Astrocyte (in vitro differentiated cells and primary cell): ENCODE measurements at regions not wholly inside any gene's neighbourhood (a gene's known extent, or its start where the extent isn't known, plus 50 kb on each side); places are given as distances from the start of the nearest gene placed in this dataset.

Source experiments
- DNase-seq: peaks from one replicate; pipeline ENCODE4 v3.0.0-alpha.2; 2010; ENCODE audit warnings: low read depth
- FAIRE-seq: peaks from 2 replicates; lab custom pipeline; 2011; peaks lifted over from hg19 to GRCh38; lab: Jason Lieb, UNC
- H2AFZ ChIP-seq: 2 replicates; pipeline ENCODE4 v1.6.0; 2012; ENCODE audit warnings: low read depth, low read length, inconsistent platforms
- H3K27ac ChIP-seq: 2 replicates; pipeline ENCODE4 v1.5.1; 2011; ENCODE audit warnings: low read depth, low read length, inconsistent platforms
- H3K27me3 ChIP-seq: 2 replicates; pipeline ENCODE4 v1.6.0; 2011; ENCODE audit warnings: low read length, inconsistent platforms; ENCODE audit not compliant: insufficient read depth
- H3K36me3 ChIP-seq: 2 replicates; pipeline ENCODE4 v1.5.1; 2011; ENCODE audit warnings: low read length, inconsistent platforms; ENCODE audit not compliant: insufficient read depth
- H3K4me1 ChIP-seq: 2 replicates; pipeline ENCODE4 v1.5.1; 2011; ENCODE audit warnings: low read length, inconsistent platforms; ENCODE audit not compliant: insufficient read depth
- H3K4me2 ChIP-seq: 2 replicates; pipeline ENCODE4 v1.6.0; 2012; ENCODE audit warnings: low read length, inconsistent platforms
- H3K4me3 ChIP-seq: 2 replicates; pipeline ENCODE4 v1.5.1; 2011; ENCODE audit warnings: low read depth, mild to moderate bottlenecking, low read length, inconsistent platforms; ENCODE audit not compliant: insufficient read depth
- H3K79me2 ChIP-seq: 2 replicates; pipeline ENCODE4 v1.6.0; 2012; ENCODE audit warnings: mild to moderate bottlenecking, low read length, inconsistent platforms; ENCODE audit not compliant: insufficient read depth
- H3K9ac ChIP-seq: 2 replicates; pipeline ENCODE4 v1.6.0; 2012; ENCODE audit warnings: mild to moderate bottlenecking, low read length, inconsistent platforms
- H3K9me3 ChIP-seq: 2 replicates; pipeline ENCODE4 v1.5.1; 2012; ENCODE audit warnings: low read depth, mild to moderate bottlenecking, low read length, inconsistent platforms; ENCODE audit not compliant: insufficient read depth
- H4K20me1 ChIP-seq: 2 replicates; pipeline ENCODE4 v1.6.0; 2012; ENCODE audit warnings: low read length, inconsistent platforms; ENCODE audit not compliant: insufficient read depth
- H3K27ac Mint-ChIP-seq: one replicate; pipeline ENCODE4 v1.8.0; 2021; ENCODE audit warnings: mild to moderate bottlenecking, mixed read lengths; ENCODE audit not compliant: unreplicated experiment
- H3K27me3 Mint-ChIP-seq: one replicate; pipeline ENCODE4 v1.8.0; 2021; ENCODE audit warnings: low read depth, mixed read lengths; ENCODE audit not compliant: unreplicated experiment
- H3K36me3 Mint-ChIP-seq: one replicate; pipeline ENCODE4 v1.8.0; 2021; ENCODE audit warnings: low read depth, mixed read lengths; ENCODE audit not compliant: unreplicated experiment
- H3K4me1 Mint-ChIP-seq: one replicate; pipeline ENCODE4 v1.8.0; 2021; ENCODE audit warnings: low read depth, mixed read lengths; ENCODE audit not compliant: unreplicated experiment
- H3K4me3 Mint-ChIP-seq: one replicate; pipeline ENCODE4 v1.8.0; 2021; ENCODE audit warnings: mild to moderate bottlenecking, moderate library complexity, mixed read lengths; ENCODE audit not compliant: unreplicated experiment
- H3K9me3 Mint-ChIP-seq: one replicate; pipeline ENCODE4 v1.8.0; 2021; ENCODE audit warnings: mild to moderate bottlenecking, mixed read lengths; ENCODE audit not compliant: unreplicated experiment
- CTCF ChIP-seq: IDR thresholded peaks from 2 replicates; pipeline ENCODE4 v1.5.1; 2011; ENCODE audit warnings: low read depth, mild to moderate bottlenecking, inconsistent platforms, low read length, moderate library complexity; ENCODE audit not compliant: insufficient read depth
- EZH2 ChIP-seq: IDR thresholded peaks from 2 replicates; pipeline ENCODE4 v1.6.1; 2012; ENCODE audit warnings: mild to moderate bottlenecking, low read length, inconsistent platforms; ENCODE audit not compliant: insufficient read depth

GRCh38 chr9:81103597-81104471, 585.5 kb downstream of the TLE1 start:
- H3K79me2 ChIP-seq: no peaks in the 10 kb centered on the region
- no peak overlapping the region for H3K4me3 Mint-ChIP-seq
- no peak overlapping the region for H3K4me2 ChIP-seq
- no peaks in the 10 kb centered on the region for H3K36me3 ChIP-seq
- no peaks in the 10 kb centered on the region for H4K20me1 ChIP-seq
- H3K4me3 ChIP-seq: no peak overlapping the region
- TF ChIP-seq CTCF: peak; percentile 53
- no peak for TF ChIP-seq EZH2
- H3K4me1 Mint-ChIP-seq: peaks cover 3% of the 10 kb centered on the region
- no peak overlapping the region for H2AFZ ChIP-seq
- no peak overlapping the region for H3K9ac ChIP-seq
- H3K9me3 Mint-ChIP-seq: no peaks in the 10 kb centered on the region
- FAIRE-seq: no peak
- no peaks in the 10 kb centered on the region for H3K36me3 Mint-ChIP-seq
- no peaks in the 10 kb centered on the region for H3K9me3 ChIP-seq
- H3K27ac ChIP-seq: no peak overlapping the region
- H3K27me3 ChIP-seq: no peaks in the 10 kb centered on the region
- no peaks in the 10 kb centered on the region for H3K4me1 ChIP-seq
- no peak for DNase-seq
- no peak overlapping the region for H3K27ac Mint-ChIP-seq
- H3K27me3 Mint-ChIP-seq: no peaks in the 10 kb centered on the region

- Mint-ChIP-seq H3K27me3 (no peaks in the 10 kb centered on the region), H3K4me1 (no peaks in the 10 kb centered on the region), H3K36me3 (no peaks in the 10 kb centered on the region), H3K9me3 (peaks cover 2% of the 10 kb centered on the region), H3K27ac (no peak overlapping the region), H3K4me3 (no peak overlapping the region)
- Histone ChIP-seq H3K36me3 (no peaks in the 10 kb centered on the region), H3K4me3 (no peak overlapping the region), H3K4me2 (no peak overlapping the region), H3K9me3 (no peaks in the 10 kb centered on the region), H2AFZ (no peak overlapping the region), H4K20me1 (no peaks in the 10 kb centered on the region), H3K9ac (no peak overlapping the region), H3K4me1 (no peaks in the 10 kb centered on the region), H3K27ac (no peak overlapping the region), H3K27me3 (no peaks in the 10 kb centered on the region), H3K79me2 (no peaks in the 10 kb centered on the region)
- TF ChIP-seq EZH2 (no peak), CTCF (no peak)
- FAIRE-seq (no peak), DNase-seq (no peak)
Measured at GRCh38 chr9:81097131-81097847, 592.1 kb downstream of the TLE1 start.
